Esophagus squamous epithelium (tissue), 5 donors: ENCODE measurements at regions not wholly inside any gene's neighbourhood (a gene's known extent, or its start where the extent isn't known, plus 50 kb on each side); places are given as distances from the start of the nearest gene placed in this dataset.
A peak's percentile ranks its signal among the peaks of the same experiment; 100 is the strongest.

Experiments
- DNase-seq: peaks from one replicate; lab custom pipeline; 2025; lab: John Stamatoyannopoulos, UW
- H3K27ac ChIP-seq, 4 donors: fragments of 200-600 bp; sonication (generic); one replicate each; pipeline ENCODE4 v1.5.1; 2016 to 2019; ENCODE audit warnings: mild to moderate bottlenecking in 1 of 4
- H3K27me3 ChIP-seq, 4 donors: fragments of 200-600 bp; sonication (generic); 1 replicate in 3 of 4; 2 replicates in 1 of 4; pipeline versions ENCODE4 v1.5.1 to v1.6.0; 2017 to 2021; ENCODE audit warnings: antibody characterized with exemption in 1 of 4
- H3K36me3 ChIP-seq, 3 donors: fragments of 200-600 bp; sonication (generic); one replicate each; pipeline ENCODE4 v1.5.1; 2016 to 2019
- H3K4me1 ChIP-seq, 3 donors: fragments of 200-600 bp; sonication (generic); one replicate each; pipeline ENCODE4 v1.5.1; 2017 to 2019
- H3K4me3 ChIP-seq, 4 donors: fragments of 200-600 bp; sonication (generic); 1 replicate in 3 of 4; 2 replicates in 1 of 4; pipeline ENCODE4 v1.5.1; 2016 to 2019; ENCODE audit warnings: mild to moderate bottlenecking in 2 of 4, moderate library complexity in 1 of 4
- H3K9me3 ChIP-seq, 3 donors: fragments of 200-600 bp; sonication (generic); one replicate each; pipeline ENCODE4 v1.5.1; 2016 to 2019
- POLR2A ChIP-seq, 4 donors: fragments of 450-650 bp; IDR thresholded peaks; one replicate each; pipeline ENCODE4 v1.6.1; 2017; ENCODE audit warnings: antibody characterized with exemption in 4 of 4, mild to moderate bottlenecking in 4 of 4, moderate library complexity in 3 of 4
- WGBS, 2 donors: methylation state at CpG; one replicate each; pipeline ENCODE4 v1.1.5; 2018; 5-methylcytosine and 5-hydroxymethylcytosine counted together
- intact Hi-C: fragments of 100-400 bp; cut with DNase I; formaldehyde crosslinking; loops from one replicate; pipeline ENCODE4 v1.15.0; 2022
- TF ChIP-seq, protein P1 (sequence below), 6 experiments: fragments of 450-650 bp in 4 of 6; fragments of 200-600 bp in 2 of 6; sonication (generic) in 2 of 6; IDR thresholded peaks; one replicate each; pipeline ENCODE4 v1.5.1; 2016 to 2019; ENCODE audit warnings: antibody characterized with exemption in 6 of 6, mild to moderate bottlenecking in 4 of 6, moderate library complexity in 4 of 6
- donor health status: DM: yes; HTN: yes; CAD: no.

DNA sequence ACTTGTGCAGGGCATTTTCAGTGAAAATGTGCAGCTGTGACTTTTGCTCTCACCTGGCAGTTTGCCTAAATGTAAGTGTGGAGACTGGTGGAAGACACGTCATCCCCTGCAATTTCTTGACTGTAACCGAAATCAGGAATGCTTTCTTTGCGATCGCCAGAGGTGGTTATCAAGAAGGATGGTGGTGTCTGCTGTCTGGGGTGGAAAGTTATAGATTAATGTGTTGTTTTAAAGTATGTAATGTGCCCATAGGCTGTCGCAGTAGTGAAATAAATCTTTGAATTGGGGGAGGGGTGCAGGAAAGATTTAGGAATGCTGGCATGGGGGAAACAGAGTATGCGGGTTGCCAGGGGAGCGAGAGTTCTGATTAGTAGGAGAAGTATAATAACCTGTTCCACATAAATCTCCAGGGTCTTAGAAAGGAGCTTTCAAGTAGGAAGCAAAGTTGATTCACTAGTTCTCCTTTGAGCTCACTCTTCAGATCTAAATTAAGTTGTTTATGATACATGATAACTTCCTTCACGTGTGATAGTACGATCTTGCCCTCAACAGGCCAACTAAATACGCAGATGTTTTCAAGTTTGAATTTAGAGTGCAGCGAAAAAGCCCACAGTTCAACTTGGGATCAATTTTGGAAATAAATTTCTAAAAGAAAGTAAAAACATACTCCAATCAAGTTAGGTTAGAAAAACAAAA lies 1520.0 kb upstream of the SLC10A2 start:
- Histone ChIP-seq H3K9me3 (no peaks in the 10 kb centered on the region), H3K36me3 (no peaks in the 10 kb centered on the region), H3K4me1 (no peaks in the 10 kb centered on the region), H3K27ac (no peak overlapping the region), H3K4me3 (no peak overlapping the region), H3K27me3 (no peaks in the 10 kb centered on the region)
- intact Hi-C loops: no loop called here
- TF ChIP-seq POLR2A (IDR thresholded peaks at IDR 0.05): no peak
- TF ChIP-seq, protein P1, sequence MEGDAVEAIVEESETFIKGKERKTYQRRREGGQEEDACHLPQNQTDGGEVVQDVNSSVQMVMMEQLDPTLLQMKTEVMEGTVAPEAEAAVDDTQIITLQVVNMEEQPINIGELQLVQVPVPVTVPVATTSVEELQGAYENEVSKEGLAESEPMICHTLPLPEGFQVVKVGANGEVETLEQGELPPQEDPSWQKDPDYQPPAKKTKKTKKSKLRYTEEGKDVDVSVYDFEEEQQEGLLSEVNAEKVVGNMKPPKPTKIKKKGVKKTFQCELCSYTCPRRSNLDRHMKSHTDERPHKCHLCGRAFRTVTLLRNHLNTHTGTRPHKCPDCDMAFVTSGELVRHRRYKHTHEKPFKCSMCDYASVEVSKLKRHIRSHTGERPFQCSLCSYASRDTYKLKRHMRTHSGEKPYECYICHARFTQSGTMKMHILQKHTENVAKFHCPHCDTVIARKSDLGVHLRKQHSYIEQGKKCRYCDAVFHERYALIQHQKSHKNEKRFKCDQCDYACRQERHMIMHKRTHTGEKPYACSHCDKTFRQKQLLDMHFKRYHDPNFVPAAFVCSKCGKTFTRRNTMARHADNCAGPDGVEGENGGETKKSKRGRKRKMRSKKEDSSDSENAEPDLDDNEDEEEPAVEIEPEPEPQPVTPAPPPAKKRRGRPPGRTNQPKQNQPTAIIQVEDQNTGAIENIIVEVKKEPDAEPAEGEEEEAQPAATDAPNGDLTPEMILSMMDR (IDR thresholded peaks at IDR 0.05): no peak
- 71 to 75% methylated on average over 11 of the region's 11 CpGs for WGBS, 2 donors
- no peak for DNase-seq

DNA sequence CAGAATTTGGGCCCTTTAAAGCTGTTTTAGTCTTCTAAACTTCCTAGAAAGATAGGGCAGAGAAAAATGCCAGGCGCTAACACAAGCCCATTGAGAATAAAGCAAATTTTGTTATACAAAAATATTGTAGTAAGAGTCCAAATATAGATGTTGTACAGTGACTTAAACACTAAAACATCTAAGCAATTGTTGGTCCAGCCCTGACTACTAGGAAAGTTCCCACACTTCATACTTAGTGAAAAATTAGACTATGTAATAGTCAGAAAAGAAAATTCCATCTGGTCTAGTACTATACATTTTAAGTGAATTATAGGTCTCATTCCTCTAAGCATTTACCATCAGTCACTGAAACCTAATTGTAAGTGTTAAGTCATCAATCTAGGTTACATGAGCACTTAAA lies 1518.3 kb upstream of the SLC10A2 start:
- 77 to 90% methylated on average over 1 of the region's 1 CpG for WGBS, 2 donors
- TF ChIP-seq, protein P1 (IDR thresholded peaks at IDR 0.05): no peak
- no peak for TF ChIP-seq POLR2A (IDR thresholded peaks at IDR 0.05)
- H3K4me1 ChIP-seq: no peaks in the 10 kb centered on the region
- H3K36me3 ChIP-seq: no peaks in the 10 kb centered on the region
- H3K27me3 ChIP-seq: no peaks in the 10 kb centered on the region
- no peaks in the 10 kb centered on the region for H3K9me3 ChIP-seq
- H3K4me3 ChIP-seq: no peak overlapping the region
- DNase-seq: no peak
- intact Hi-C loops: no loop called here
- H3K27ac ChIP-seq: no peak overlapping the region

DNA sequence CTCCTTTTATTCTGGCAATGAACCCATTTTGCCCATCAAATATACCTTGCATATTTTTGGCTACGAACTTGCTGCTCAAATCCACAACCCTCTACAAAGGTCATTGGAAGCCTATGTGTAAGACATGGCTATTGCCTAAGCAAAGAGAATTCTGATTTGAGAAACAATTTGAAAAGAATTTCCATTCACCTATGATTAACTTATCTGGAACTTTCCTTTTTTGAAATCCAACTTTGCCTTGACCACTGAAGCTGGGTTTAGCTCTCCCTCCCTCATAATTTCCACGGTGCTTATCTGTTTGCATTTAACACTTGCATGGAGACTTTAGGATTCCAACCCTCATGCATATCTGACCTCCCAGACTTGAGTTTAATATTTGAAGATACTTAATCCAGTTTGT lies 1514.7 kb upstream of the SLC10A2 start:
- TF ChIP-seq, protein P1 (IDR thresholded peaks at IDR 0.05): no peak
- TF ChIP-seq POLR2A (IDR thresholded peaks at IDR 0.05): no peak
- Histone ChIP-seq H3K4me3 (no peak overlapping the region), H3K27ac (no peak overlapping the region), H3K36me3 (no peaks in the 10 kb centered on the region), H3K27me3 (no peaks in the 10 kb centered on the region), H3K9me3 (no peaks in the 10 kb centered on the region), H3K4me1 (no peaks in the 10 kb centered on the region)
- intact Hi-C loops: no loop called here
- DNase-seq: no peak
- WGBS, 2 donors: 82% methylated on average over 2 of the region's 2 CpGs

DNA sequence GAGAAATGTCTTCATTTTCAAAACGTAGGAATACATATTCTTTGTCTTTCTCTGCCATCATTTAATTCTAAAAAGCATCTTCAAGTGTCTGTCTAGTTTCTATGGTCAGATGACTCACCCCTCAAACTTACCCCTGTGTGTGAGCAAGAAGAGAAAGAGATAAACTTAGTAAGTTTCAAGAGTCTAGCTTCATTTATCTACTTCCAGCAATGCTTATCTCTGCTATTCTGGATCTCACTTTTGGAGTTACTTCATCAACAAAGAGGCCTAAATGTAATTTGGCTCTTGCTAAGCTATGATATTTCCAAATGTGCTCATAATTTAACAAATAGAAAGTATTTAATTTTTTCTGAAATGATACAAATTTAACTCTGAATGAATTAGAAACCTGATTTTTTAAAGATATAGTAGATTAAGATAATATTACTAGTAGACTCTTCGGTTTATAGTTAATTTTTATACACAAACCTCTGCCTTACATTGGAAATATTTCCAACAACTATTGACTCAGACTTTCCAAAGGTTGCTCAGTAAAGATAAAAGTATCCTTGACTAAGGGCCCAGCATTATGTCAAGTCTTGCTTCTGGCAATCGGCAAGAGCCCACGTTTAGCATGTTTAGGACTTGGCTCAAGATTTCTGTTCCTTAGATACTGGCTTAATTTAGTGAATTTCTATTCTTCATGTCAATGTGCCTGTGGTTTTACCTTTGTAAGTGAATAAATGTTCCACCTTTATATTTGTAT lies 1511.0 kb upstream of the SLC10A2 start:
- Histone ChIP-seq H3K27ac (no peak overlapping the region), H3K4me3 (no peak overlapping the region), H3K4me1 (no peaks in the 10 kb centered on the region), H3K27me3 (no peaks in the 10 kb centered on the region), H3K36me3 (no peaks in the 10 kb centered on the region), H3K9me3 (no peaks in the 10 kb centered on the region)
- WGBS, 2 donors: 56 to 64% methylated on average over 4 of the region's 4 CpGs
- TF ChIP-seq, protein P1 (IDR thresholded peaks at IDR 0.05): no peak
- no peak for TF ChIP-seq POLR2A (IDR thresholded peaks at IDR 0.05)
- intact Hi-C loops: loop anchor here (10.0 kb wide), 1 partner anchor 1958 kb away; the partner anchor contains the start of gene EFNB2
- no peak for DNase-seq

DNA sequence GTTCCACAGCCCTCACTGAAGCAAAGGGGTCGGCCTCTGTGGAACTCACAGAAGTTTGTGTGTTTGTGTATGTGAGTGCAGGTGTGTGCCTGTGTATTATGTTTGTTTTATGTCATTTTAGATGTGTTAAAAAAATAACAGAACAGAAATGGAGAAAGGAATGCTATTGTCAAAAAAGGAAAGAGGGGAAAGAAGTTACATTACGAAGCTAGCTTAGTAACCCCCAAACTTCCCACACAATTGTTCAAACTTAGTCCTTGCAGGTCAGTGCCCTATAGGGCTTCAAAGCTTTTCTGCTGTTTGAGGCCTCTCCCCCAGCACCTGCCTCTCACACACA lies 1505.6 kb upstream of the SLC10A2 start:
- H3K36me3 ChIP-seq: no peaks in the 10 kb centered on the region
- H3K27me3 ChIP-seq: no peaks in the 10 kb centered on the region
- no peak overlapping the region for H3K27ac ChIP-seq
- TF ChIP-seq POLR2A (IDR thresholded peaks at IDR 0.05): no peak
- TF ChIP-seq, protein P1 (IDR thresholded peaks at IDR 0.05): no peak
- no peaks in the 10 kb centered on the region for H3K9me3 ChIP-seq
- H3K4me1 ChIP-seq: peaks cover 0 to 6% (median 0%) of the 10 kb centered on the region in 3 donors
- DNase-seq: no peak
- intact Hi-C loops: loop anchor here (10.0 kb wide), 1 partner anchor 1963 kb away; the partner anchor contains the start of gene EFNB2
- peak overlapping the region in 1 of 4 donors; percentile 10 for H3K4me3 ChIP-seq
- 35 to 43% methylated on average over 2 of the region's 2 CpGs for WGBS, 2 donors
